ENCODE measurements at regions not wholly inside any gene's neighbourhood (a gene's known extent, or its start where the extent isn't known, plus 50 kb on each side); places are given as distances from the start of the nearest gene placed in this dataset.

GRCh38 chr4:66863481-66863880 is 681.8 kb downstream of the CENPC start:
- Histone ChIP-seq H3K27ac (replicated peaks in 1 of 4) (no peak overlapping the region), H3K27me3 (no peaks in the 10 kb centered on the region), H3K36me3 (no peaks in the 10 kb centered on the region), H3K4me3 (no peak overlapping the region), H3K9me3 (no peaks in the 10 kb centered on the region), H3K4me1 (no peaks in the 10 kb centered on the region)
- intact Hi-C loops (cut with DNase I) = no loop called here
- no peak for DNase-seq (ENCODE audit: extremely low spot score)
- no peak for TF ChIP-seq CTCF (IDR thresholded peaks at IDR 0.05)
- no peak for TF ChIP-seq POLR2AphosphoS5 (IDR thresholded peaks at IDR 0.05)
- TF ChIP-seq EP300 (IDR thresholded peaks at IDR 0.05) = no peak
- no peak for TF ChIP-seq POLR2A (IDR thresholded peaks at IDR 0.05; ENCODE audit: low read depth)

- no peaks in the 10 kb centered on the region for H3K9me3 ChIP-seq
- intact Hi-C loops (cut with DNase I) = no loop called here
- no peak overlapping the region for H3K4me3 ChIP-seq
- H3K4me1 ChIP-seq = no peaks in the 10 kb centered on the region
- no peaks in the 10 kb centered on the region for H3K27me3 ChIP-seq
- H3K36me3 ChIP-seq = no peaks in the 10 kb centered on the region
- TF ChIP-seq EP300 (IDR thresholded peaks at IDR 0.05) = no peak
- no peak overlapping the region for H3K27ac ChIP-seq (replicated peaks in 1 of 4)
- WGBS = 36% methylated on average over 1 of the region's 1 CpG
- no peak for DNase-seq (ENCODE audit: extremely low spot score)
These were observed 689.3 kb downstream of the CENPC start for GRCh38 chr4:66855956-66856355.

GRCh38 chr4:66853845-66854244 is 691.5 kb downstream of the CENPC start:
- intact Hi-C loops (cut with DNase I) = no loop called here
- Histone ChIP-seq H3K36me3 (no peaks in the 10 kb centered on the region), H3K4me3 (no peak overlapping the region), H3K27ac (replicated peaks in 1 of 4) (no peak overlapping the region), H3K9me3 (no peaks in the 10 kb centered on the region), H3K27me3 (no peaks in the 10 kb centered on the region), H3K4me1 (no peaks in the 10 kb centered on the region)
- DNase-seq (ENCODE audit: extremely low spot score) = no peak
- 83% methylated on average over 3 of the region's 3 CpGs for WGBS
- TF ChIP-seq EP300 (IDR thresholded peaks at IDR 0.05) = no peak
- TF ChIP-seq POLR2A (IDR thresholded peaks at IDR 0.05; ENCODE audit: low read depth) = no peak
- TF ChIP-seq CTCF (IDR thresholded peaks at IDR 0.05) = no peak
- no peak for TF ChIP-seq POLR2AphosphoS5 (IDR thresholded peaks at IDR 0.05)

GRCh38 chr4:66852843-66853242 is 692.5 kb downstream of the CENPC start:
- no peaks in the 10 kb centered on the region for H3K4me1 ChIP-seq
- DNase-seq (ENCODE audit: extremely low spot score) = no peak
- WGBS = 47% methylated on average over 2 of the region's 2 CpGs
- H3K4me3 ChIP-seq = no peak overlapping the region
- no peaks in the 10 kb centered on the region for H3K9me3 ChIP-seq
- no peaks in the 10 kb centered on the region for H3K27me3 ChIP-seq
- no peak overlapping the region for H3K27ac ChIP-seq (replicated peaks in 1 of 4)
- intact Hi-C loops (cut with DNase I) = no loop called here
- TF ChIP-seq POLR2AphosphoS5 (IDR thresholded peaks at IDR 0.05) (no peak), EP300 (IDR thresholded peaks at IDR 0.05) (no peak), CTCF (IDR thresholded peaks at IDR 0.05) (no peak), POLR2A (IDR thresholded peaks at IDR 0.05; ENCODE audit: low read depth) (no peak)
- no peaks in the 10 kb centered on the region for H3K36me3 ChIP-seq

- no peaks in the 10 kb centered on the region for H3K4me1 ChIP-seq
- H3K36me3 ChIP-seq = no peaks in the 10 kb centered on the region
- H3K4me3 ChIP-seq = no peak overlapping the region
- no peaks in the 10 kb centered on the region for H3K27me3 ChIP-seq
- no peak for TF ChIP-seq POLR2AphosphoS5 (IDR thresholded peaks at IDR 0.05)
- WGBS = 29% methylated on average over 1 of the region's 1 CpG
- H3K9me3 ChIP-seq = no peaks in the 10 kb centered on the region
- intact Hi-C loops (cut with DNase I) = no loop called here
- H3K27ac ChIP-seq (replicated peaks in 1 of 4) = no peak overlapping the region
- DNase-seq (ENCODE audit: extremely low spot score) = no peak
These were observed 695.7 kb downstream of the CENPC start for GRCh38 chr4:66849596-66849995.

- no peak for DNase-seq (ENCODE audit: extremely low spot score)
- no peaks in the 10 kb centered on the region for H3K27me3 ChIP-seq
- H3K4me1 ChIP-seq = no peaks in the 10 kb centered on the region
- intact Hi-C loops (cut with DNase I) = no loop called here
- H3K4me3 ChIP-seq = no peak overlapping the region
- no peaks in the 10 kb centered on the region for H3K9me3 ChIP-seq
- H3K36me3 ChIP-seq = no peaks in the 10 kb centered on the region
- TF ChIP-seq EP300 (IDR thresholded peaks at IDR 0.05) = no peak
- TF ChIP-seq CTCF (IDR thresholded peaks at IDR 0.05) = no peak
- no peak for TF ChIP-seq POLR2AphosphoS5 (IDR thresholded peaks at IDR 0.05)
- no peak for TF ChIP-seq POLR2A (IDR thresholded peaks at IDR 0.05; ENCODE audit: low read depth)
- H3K27ac ChIP-seq (replicated peaks in 1 of 4) = no peak overlapping the region
- 77% methylated on average over 1 of the region's 1 CpG for WGBS
These were observed 702.6 kb downstream of the CENPC start for GRCh38 chr4:66842724-66843088.

Measured in esophagus muscularis mucosa (tissue), 4 donors.